AG08395 (cell line): ENCODE measurements at regions not wholly inside any gene's neighbourhood (a gene's known extent, or its start where the extent isn't known, plus 50 kb on each side); places are given as distances from the start of the nearest gene placed in this dataset.
"Not testable (repeated sequence)": the region's sequence is repeated elsewhere in the genome, so short reads cannot be mapped to it uniquely, and the experiment has no call there.

Experiments used
- DNase-seq: peaks from one replicate; pipeline ENCODE4 v3.0.0; 2012; ENCODE audit warnings: mixed read lengths, low spot score

GRCh38 chr3:78424656-78425055 is 1343.1 kb downstream of the ROBO1 start:
- DNase-seq, result no peak

DNA sequence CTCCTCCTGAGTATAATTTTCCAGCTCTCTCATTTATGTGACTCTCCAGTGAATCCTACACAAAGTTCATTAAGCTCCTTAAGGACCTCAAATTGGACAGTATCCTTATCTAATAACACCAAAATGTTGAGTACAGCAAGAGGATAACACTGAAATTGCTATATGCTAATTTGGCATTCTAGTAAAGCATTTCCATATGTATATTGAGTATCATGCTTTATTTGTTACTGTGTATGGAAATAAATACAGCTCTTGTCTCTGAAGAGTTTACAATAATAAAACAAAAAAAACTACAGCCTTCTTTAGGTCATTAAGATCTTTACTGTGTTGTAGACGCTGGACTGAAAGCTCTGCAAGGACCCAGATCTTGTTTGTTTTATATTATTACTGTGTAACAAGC is 1341.3 kb downstream of the ROBO1 start:
- no peak for DNase-seq

DNA sequence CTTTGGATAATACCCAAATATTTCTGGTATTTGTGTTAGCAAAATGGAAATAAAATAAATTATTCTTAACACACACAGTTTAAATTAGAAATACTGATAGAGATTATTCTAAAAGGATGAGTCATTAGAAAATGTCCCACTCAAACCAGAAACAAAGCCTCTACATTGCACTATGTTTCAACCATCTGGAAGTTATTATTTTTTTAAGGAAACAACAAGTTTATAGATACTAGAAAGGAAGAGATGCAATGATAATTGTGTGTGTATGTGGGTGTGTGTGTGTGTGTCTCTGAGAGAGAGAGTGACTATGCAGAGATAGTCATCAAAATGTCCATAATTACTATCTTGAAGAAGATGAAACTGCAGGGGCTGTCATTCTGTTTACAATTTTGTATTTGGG is 1340.5 kb downstream of the ROBO1 start:
- no peak for DNase-seq

DNA sequence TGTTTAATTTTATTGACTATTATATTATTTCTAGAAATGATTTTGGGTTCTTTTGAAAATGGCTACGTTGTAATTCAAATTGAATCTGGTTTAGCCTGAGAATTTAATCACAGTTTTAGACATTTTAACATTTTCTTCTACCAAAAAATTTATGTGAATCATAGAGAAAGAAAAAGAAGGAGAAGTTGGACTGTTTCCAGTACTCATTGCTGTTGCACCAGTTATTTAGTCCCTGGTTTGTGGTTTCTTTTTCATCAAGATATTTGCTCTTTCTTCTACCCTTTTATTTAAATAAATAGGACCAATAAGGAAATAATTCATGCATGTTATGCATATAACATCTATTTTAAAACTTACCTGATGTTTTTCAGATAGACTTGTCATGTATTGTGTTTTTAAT is 1337.1 kb downstream of the ROBO1 start:
- DNase-seq, result no peak

DNA sequence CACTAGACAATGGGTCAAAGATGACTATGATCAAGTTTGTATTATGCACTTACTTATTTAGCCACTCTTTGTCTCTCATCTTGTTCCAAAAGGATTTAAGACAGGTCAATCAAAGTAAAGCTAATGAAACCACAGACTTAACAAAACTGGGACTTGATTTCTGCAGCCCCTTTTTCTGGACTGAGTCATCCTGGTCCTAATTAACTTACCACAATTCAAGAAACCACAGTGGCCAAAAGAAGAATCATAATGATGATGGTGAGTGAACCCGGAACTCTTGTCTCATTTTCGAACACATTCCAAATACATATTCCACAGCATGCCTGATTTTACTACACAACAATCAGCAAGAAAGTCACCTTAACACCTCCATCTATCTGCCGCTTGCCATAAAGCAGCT is 1333.0 kb downstream of the ROBO1 start:
- DNase-seq, result no peak

GRCh38 chr3:78455166-78455565 is 1312.6 kb downstream of the ROBO1 start:
- DNase-seq, result no peak

DNA sequence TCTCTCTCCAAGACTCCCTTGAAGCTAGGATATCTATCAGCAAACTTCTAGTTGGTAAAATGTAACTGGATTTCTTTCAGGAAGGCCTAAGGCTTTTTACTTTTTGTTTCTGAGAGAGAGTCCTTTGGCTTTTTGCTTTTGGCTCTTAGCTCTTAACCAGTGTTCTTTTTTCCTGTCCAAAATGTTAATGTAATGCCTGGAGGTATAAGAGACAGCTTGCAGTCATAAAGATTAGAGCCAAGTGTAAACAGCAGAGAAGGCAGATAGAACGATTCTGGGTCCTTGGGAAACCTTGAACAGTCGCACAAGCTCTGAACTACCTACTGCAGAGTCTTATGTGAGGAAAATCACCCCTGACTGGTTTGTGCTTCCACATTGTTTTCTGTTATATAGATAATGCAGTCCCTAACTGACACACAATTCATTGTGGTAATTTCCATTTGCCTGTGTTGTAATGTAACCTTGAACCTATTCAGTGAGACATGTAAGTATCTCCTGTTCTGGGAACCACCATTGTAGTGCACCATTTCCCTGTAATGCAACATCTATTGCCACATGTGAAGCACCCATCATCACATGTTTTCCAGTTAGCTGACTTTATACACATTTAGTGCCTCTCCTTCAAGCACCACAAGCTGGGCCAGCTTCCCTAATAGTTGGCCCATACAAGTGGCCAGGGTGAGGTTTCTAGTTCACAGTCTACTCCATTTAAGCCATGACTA is 1311.9 kb downstream of the ROBO1 start:
- DNase-seq, result no peak

DNA sequence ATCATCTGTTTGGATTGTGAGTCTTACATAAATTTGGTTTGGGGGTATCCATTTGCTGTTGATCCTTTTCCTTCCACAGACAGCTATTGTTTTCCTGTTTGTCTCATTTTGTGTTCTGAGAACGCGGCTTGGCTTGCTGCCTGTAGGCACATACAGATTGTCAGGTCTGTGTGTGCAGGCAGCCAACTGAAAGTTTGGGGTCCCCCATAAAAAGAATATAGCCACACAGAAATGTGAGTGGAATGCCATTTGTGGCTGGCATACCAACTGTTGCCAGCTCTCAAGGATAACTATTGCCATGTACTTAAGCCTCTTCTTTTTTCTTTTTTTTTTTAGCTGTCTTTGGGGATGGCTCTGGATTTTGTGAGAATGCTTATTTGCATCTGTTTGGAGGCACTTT is 1308.0 kb downstream of the ROBO1 start:
- no peak for DNase-seq

- DNase-seq, result no peak
Observed at GRCh38 chr3:78462021-78462420, 1305.8 kb downstream of the ROBO1 start.

GRCh38 chr3:78476076-78476475 is 1291.7 kb downstream of the ROBO1 start:
- DNase-seq, result no peak

GRCh38 chr3:78481050-78481449 is 1286.7 kb downstream of the ROBO1 start:
- no peak for DNase-seq

GRCh38 chr3:78483090-78483489 is 1284.7 kb downstream of the ROBO1 start:
- DNase-seq, result no peak

DNA sequence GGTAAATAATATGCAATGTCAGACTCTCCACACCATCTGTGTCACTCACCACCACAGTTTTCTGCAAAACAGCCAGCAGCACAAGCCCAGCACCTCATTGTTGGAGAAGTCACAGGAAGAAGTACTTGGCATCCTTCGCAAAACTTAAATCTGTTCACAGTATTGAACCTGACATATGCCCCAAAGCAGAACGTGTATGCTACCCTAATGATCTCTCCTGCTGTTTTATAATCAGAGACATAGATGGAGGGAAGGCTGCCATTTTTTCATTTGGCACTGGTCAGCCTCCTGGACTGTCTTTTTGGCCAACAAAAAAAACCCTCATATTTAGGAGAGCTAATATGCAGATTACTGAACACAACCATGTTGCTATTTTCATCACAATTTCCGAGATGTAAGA is 1272.9 kb downstream of the ROBO1 start:
- DNase-seq, result no peak

- DNase-seq, result no peak
Observed at GRCh38 chr3:78495301-78495700, 1272.5 kb downstream of the ROBO1 start.

DNA sequence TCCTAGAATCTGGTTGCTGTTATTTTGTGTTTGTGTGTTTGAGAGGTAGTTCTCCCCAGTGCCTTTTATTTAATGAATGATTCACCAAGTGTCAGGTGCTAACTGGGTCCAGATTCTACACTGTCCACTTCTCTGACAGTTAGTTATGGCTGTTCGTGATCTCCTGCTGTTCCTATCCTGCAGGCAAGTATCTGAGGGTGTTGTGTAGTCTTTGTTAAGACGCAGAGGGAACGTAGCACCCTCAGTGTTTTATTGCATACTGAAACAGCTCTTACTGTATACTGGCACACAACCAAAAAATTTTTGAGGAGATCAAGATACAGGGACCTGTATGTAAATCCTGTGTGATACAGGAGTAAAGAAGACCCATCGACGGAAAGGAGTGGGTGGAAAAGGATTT is 1271.3 kb downstream of the ROBO1 start:
- no peak for DNase-seq

GRCh38 chr3:78497021-78497420 is 1270.8 kb downstream of the ROBO1 start:
- no peak for DNase-seq

GRCh38 chr3:78497767-78498166 is 1270.0 kb downstream of the ROBO1 start:
- no peak for DNase-seq

DNA sequence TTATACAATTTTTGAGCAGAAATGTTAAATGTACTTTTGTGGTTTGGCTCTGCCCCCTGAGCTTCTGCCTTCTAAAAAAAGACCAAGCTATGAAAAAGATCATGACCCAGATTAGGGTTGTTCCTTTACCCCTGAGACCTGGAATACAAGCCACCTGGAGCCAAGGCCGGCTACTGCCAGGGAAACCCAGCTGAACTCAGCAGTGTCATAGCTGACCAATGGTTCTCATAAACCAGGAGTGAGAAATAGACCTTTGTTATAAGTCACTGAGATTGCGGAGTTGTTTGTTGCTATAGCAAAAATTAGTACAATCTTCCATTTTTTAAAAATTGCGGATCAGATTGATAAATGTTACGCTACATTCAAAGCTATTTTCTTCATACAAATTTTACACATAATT is 1261.7 kb downstream of the ROBO1 start:
- no peak for DNase-seq

GRCh38 chr3:78506581-78507195 is 1261.1 kb downstream of the ROBO1 start:
- DNase-seq, result no peak

GRCh38 chr3:78507196-78507984 is 1260.4 kb downstream of the ROBO1 start:
- DNase-seq, result no peak

GRCh38 chr3:78511840-78512239 is 1256.0 kb downstream of the ROBO1 start:
- DNase-seq, result no peak

- not testable (repeated sequence) for DNase-seq
Observed at GRCh38 chr3:78512786-78513185, 1255.0 kb downstream of the ROBO1 start.

GRCh38 chr3:78516437-78516836 is 1251.4 kb downstream of the ROBO1 start:
- no peak for DNase-seq
